CD4-positive, alpha-beta T cell treated with Interleukin-17A for 1 hour (primary cell): ENCODE measurements at regions not wholly inside any gene's neighbourhood (a gene's known extent, or its start where the extent isn't known, plus 50 kb on each side); places are given as distances from the start of the nearest gene placed in this dataset.
"Not testable (repeated sequence)": the region's sequence is repeated elsewhere in the genome, so short reads cannot be mapped to it uniquely, and the experiment has no call there.

Experiments
- DNase-seq: peaks from one replicate; pipeline ENCODE4 v3.0.0-alpha.2; 2020

- DNase-seq = no peak
These were observed 155.3 kb upstream of the HAND2 start for GRCh38 chr4:173685165-173685830.

GRCh38 chr4:173684223-173684622 lies 154.2 kb upstream of the HAND2 start:
- no peak for DNase-seq

GRCh38 chr4:173682609-173683008 lies 152.6 kb upstream of the HAND2 start:
- no peak for DNase-seq

- no peak for DNase-seq
These were observed 150.2 kb upstream of the HAND2 start for GRCh38 chr4:173680278-173680677.

GRCh38 chr4:173675446-173675845 lies 145.4 kb upstream of the HAND2 start:
- no peak for DNase-seq

GRCh38 chr4:173669460-173670179 lies 139.6 kb upstream of the HAND2 start:
- no peak for DNase-seq

- DNase-seq = no peak
These were observed 131.0 kb upstream of the HAND2 start for GRCh38 chr4:173661001-173661400.

GRCh38 chr4:173656898-173657297 lies 126.9 kb upstream of the HAND2 start:
- no peak for DNase-seq

- no peak for DNase-seq
These were observed 122.4 kb upstream of the HAND2 start for GRCh38 chr4:173652283-173652931.

- no peak for DNase-seq
These were observed 121.7 kb upstream of the HAND2 start for GRCh38 chr4:173651651-173652282.

GRCh38 chr4:173647902-173648301 lies 117.9 kb upstream of the HAND2 start:
- DNase-seq = no peak

GRCh38 chr4:173642509-173642908 lies 112.5 kb upstream of the HAND2 start:
- DNase-seq = no peak

- DNase-seq = no peak
These were observed 105.4 kb upstream of the HAND2 start for GRCh38 chr4:173635395-173635794.

GRCh38 chr4:173626277-173626676 lies 96.2 kb upstream of the HAND2 start:
- no peak for DNase-seq

- DNase-seq = not testable (repeated sequence)
These were observed 88.6 kb upstream of the HAND2 start for GRCh38 chr4:173618648-173619047.

GRCh38 chr4:173609158-173609557 lies 79.1 kb upstream of the HAND2 start:
- DNase-seq = no peak

GRCh38 chr4:173608632-173609031 lies 78.6 kb upstream of the HAND2 start:
- DNase-seq = not testable (repeated sequence)

GRCh38 chr4:173591760-173592159 lies 61.7 kb upstream of the HAND2 start:
- DNase-seq = no peak

- no peak for DNase-seq
These were observed 60.7 kb upstream of the HAND2 start for GRCh38 chr4:173590697-173591096.

- no peak for DNase-seq
These were observed 56.0 kb upstream of the HAND2 start for GRCh38 chr4:173585876-173586572.

- DNase-seq = no peak
These were observed 54.5 kb upstream of the HAND2 start for GRCh38 chr4:173584506-173584905.
